ENCODE measurements at regions not wholly inside any gene's neighbourhood (a gene's known extent, or its start where the extent isn't known, plus 50 kb on each side); places are given as distances from the start of the nearest gene placed in this dataset.

DNA sequence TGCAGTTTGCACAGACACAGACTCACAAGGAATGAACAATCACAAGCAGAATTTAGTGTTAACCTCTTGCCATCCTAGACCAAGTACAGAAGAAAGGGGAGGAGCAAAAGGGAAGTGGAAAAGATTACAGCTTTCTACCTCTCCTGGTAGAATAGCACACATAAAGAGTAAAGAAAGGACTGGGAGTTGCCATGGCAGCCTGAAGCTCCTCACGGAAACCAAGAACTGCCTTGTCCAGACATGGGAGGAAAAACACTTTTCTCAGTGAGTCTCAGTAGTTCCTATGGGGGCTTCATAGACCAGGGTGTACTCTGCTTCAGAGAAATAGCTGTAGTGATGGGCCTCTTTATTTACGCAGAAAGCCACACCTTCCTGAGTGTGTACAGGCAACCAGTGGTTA, 114.7 kb upstream of the GAP43 start:
- Histone ChIP-seq H3K27ac (no peak overlapping the region), H3K36me3 (no peaks in the 10 kb centered on the region), H3K4me1 (ENCODE audit: low read depth) (peaks cover 7% of the 10 kb centered on the region), H3K27me3 (no peaks in the 10 kb centered on the region), H3K4me3 (no peak overlapping the region), H3K9me3 (ENCODE audit: low read depth) (no peaks in the 10 kb centered on the region)
- DNase-seq (ENCODE audit: low read depth in 1 of 2, low spot score in 1 of 2), result no peak
- no peak for TF ChIP-seq CTCF (IDR thresholded peaks at IDR 0.05; ENCODE audit: low read depth, low read length)

- no peak for TF ChIP-seq CTCF (IDR thresholded peaks at IDR 0.05; ENCODE audit: low read depth, low read length)
- Histone ChIP-seq H3K9me3 (ENCODE audit: low read depth) (no peaks in the 10 kb centered on the region), H3K4me1 (ENCODE audit: low read depth) (peaks cover 10% of the 10 kb centered on the region), H3K27ac (peak overlapping the region; percentile 39), H3K4me3 (peak overlapping the region; percentile 59), H3K36me3 (no peaks in the 10 kb centered on the region), H3K27me3 (no peaks in the 10 kb centered on the region)
- peak; percentile 67 to 76 for DNase-seq (ENCODE audit: low read depth in 1 of 2, low spot score in 1 of 2)
Measured at GRCh38 chr3:115512565-115513415, 110.5 kb upstream of the GAP43 start.

DNA sequence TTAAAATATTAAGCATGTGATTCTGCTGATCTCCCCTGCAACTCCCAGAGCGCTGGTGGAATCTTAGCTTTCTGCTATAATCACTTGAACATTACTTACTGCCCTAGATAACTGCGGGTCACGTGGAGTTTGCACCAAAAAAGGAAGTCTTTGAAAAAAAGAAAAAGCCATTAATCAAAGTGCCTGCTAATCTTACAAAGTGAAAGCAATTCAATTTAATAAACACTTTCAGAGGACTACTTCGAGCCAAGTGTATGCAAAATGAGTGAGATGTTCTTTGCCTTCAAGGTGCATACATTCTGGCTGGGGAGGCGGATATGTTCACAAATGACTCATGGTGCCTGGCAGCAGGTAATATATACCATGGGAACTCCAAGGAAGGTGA, 109.9 kb upstream of the GAP43 start:
- no peak overlapping the region for H3K27ac ChIP-seq
- no peaks in the 10 kb centered on the region for H3K27me3 ChIP-seq
- no peaks in the 10 kb centered on the region for H3K36me3 ChIP-seq
- H3K4me3 ChIP-seq, result peak overlapping the region; percentile 59
- no peak for DNase-seq (ENCODE audit: low read depth in 1 of 2, low spot score in 1 of 2)
- no peaks in the 10 kb centered on the region for H3K9me3 ChIP-seq (ENCODE audit: low read depth)
- TF ChIP-seq CTCF (IDR thresholded peaks at IDR 0.05; ENCODE audit: low read depth, low read length), result no peak
- H3K4me1 ChIP-seq (ENCODE audit: low read depth), result peaks cover 16% of the 10 kb centered on the region

DNA sequence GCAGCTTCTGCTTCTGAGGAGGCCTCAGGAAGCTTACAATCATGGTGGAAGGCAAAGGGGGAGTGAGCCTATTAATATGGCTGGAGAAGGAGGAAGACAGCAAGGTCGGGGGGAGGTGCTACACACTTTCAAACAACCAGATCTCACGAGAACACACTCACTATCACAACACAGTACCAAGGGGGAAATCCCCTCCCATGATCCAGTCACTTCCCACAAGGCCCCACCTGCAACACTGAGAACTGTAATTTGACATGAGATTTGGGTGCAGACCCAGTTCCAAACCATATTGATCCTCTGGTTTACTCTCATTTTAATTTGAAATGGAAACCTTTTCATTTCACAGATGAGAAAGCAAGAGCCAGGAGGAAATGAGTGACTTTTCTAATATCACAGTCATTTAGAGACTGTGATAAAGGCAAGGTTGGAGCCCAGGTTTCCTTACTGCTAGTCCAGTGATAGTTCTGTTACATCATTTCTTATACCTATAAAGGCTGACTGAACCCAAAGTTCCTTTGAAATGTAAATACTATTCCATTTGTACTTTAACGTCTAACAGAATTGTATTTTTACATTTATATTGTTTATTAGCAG, 105.8 kb upstream of the GAP43 start:
- H3K4me1 ChIP-seq (ENCODE audit: low read depth), result peaks cover 21% of the 10 kb centered on the region
- no peaks in the 10 kb centered on the region for H3K9me3 ChIP-seq (ENCODE audit: low read depth)
- no peak for DNase-seq (ENCODE audit: low read depth in 1 of 2, low spot score in 1 of 2)
- no peak overlapping the region for H3K4me3 ChIP-seq
- peak overlapping the region; percentile 49 for H3K27ac ChIP-seq
- no peaks in the 10 kb centered on the region for H3K36me3 ChIP-seq
- no peak for TF ChIP-seq CTCF (IDR thresholded peaks at IDR 0.05; ENCODE audit: low read depth, low read length)
- H3K27me3 ChIP-seq, result no peaks in the 10 kb centered on the region

GRCh38 chr3:115518100-115518852, 105.0 kb upstream of the GAP43 start:
- Histone ChIP-seq H3K27me3 (no peaks in the 10 kb centered on the region), H3K4me1 (ENCODE audit: low read depth) (peaks cover 15% of the 10 kb centered on the region), H3K9me3 (ENCODE audit: low read depth) (no peaks in the 10 kb centered on the region), H3K36me3 (no peaks in the 10 kb centered on the region), H3K4me3 (no peak overlapping the region), H3K27ac (peak overlapping the region; percentile 49)
- DNase-seq (ENCODE audit: low read depth in 1 of 2, low spot score in 1 of 2), result peak; percentile 47 to 89
- no peak for TF ChIP-seq CTCF (IDR thresholded peaks at IDR 0.05; ENCODE audit: low read depth, low read length)

Measured in cardiac muscle cell (in vitro differentiated cells and primary cell).